OCI-LY1 (cell line): ENCODE measurements at regions not wholly inside any gene's neighbourhood (a gene's known extent, or its start where the extent isn't known, plus 50 kb on each side); places are given as distances from the start of the nearest gene placed in this dataset.

Experiments
- CTCF ChIP-seq: fragments of 200-600 bp; sonication (generic), shearing (Covaris generic); IDR thresholded peaks from 2 replicates; pipeline ENCODE4 v1.5.1; 2017; ENCODE audit warnings: mild to moderate bottlenecking, antibody characterized with exemption, low read length, moderate library complexity, mixed read lengths
- EZH2 ChIP-seq: fragments of 200-600 bp; sonication (generic), shearing (Covaris generic); IDR thresholded peaks from 2 replicates; pipeline ENCODE4 v1.8.0; 2017; ENCODE audit warnings: borderline replicate concordance, mixed run types, mild to moderate bottlenecking, antibody characterized with exemption, low read length, moderate library complexity, mixed read lengths

GRCh38 chr12:65636436-65636835 is 187.8 kb upstream of the HMGA2 start:
- TF ChIP-seq CTCF (no peak), EZH2 (no peak)
